ENCODE measurements at regions not wholly inside any gene's neighbourhood (a gene's known extent, or its start where the extent isn't known, plus 50 kb on each side); places are given as distances from the start of the nearest gene placed in this dataset.

GRCh38 chr4:164009435-164009834, 514.9 kb downstream of the TMA16 start:
- H3K4me3 ChIP-seq (ENCODE audit: control insufficient read depth, low read depth, low read length) = no peak overlapping the region
- DNase-seq (ENCODE audit: low read depth) = no peak
- TF ChIP-seq CTCF (IDR thresholded peaks at IDR 0.05; ENCODE audit: control insufficient read depth, insufficient read depth, low read depth, low read length, missing control alignments) = no peak

- H3K4me3 ChIP-seq (ENCODE audit: control insufficient read depth, low read depth, low read length) = no peak overlapping the region
- no peak for DNase-seq (ENCODE audit: low read depth)
- no peak for TF ChIP-seq CTCF (IDR thresholded peaks at IDR 0.05; ENCODE audit: control insufficient read depth, insufficient read depth, low read depth, low read length, missing control alignments)
Observed at GRCh38 chr4:164011791-164012190, 517.3 kb downstream of the TMA16 start.

GRCh38 chr4:164012396-164013027, 518.0 kb downstream of the TMA16 start:
- no peak overlapping the region for H3K4me3 ChIP-seq (ENCODE audit: control insufficient read depth, low read depth, low read length)
- no peak for DNase-seq (ENCODE audit: low read depth)
- no peak for TF ChIP-seq CTCF (IDR thresholded peaks at IDR 0.05; ENCODE audit: control insufficient read depth, insufficient read depth, low read depth, low read length, missing control alignments)

- H3K4me3 ChIP-seq (ENCODE audit: control insufficient read depth, low read depth, low read length) = no peak overlapping the region
- TF ChIP-seq CTCF (IDR thresholded peaks at IDR 0.05; ENCODE audit: control insufficient read depth, insufficient read depth, low read depth, low read length, missing control alignments) = no peak
- no peak for DNase-seq (ENCODE audit: low read depth)
Observed at GRCh38 chr4:164021947-164022346, 527.5 kb downstream of the TMA16 start.

GRCh38 chr4:164023214-164023613, 528.7 kb downstream of the TMA16 start:
- no peak for DNase-seq (ENCODE audit: low read depth)
- H3K4me3 ChIP-seq (ENCODE audit: control insufficient read depth, low read depth, low read length) = no peak overlapping the region
- TF ChIP-seq CTCF (IDR thresholded peaks at IDR 0.05; ENCODE audit: control insufficient read depth, insufficient read depth, low read depth, low read length, missing control alignments) = no peak

- TF ChIP-seq CTCF (IDR thresholded peaks at IDR 0.05; ENCODE audit: control insufficient read depth, insufficient read depth, low read depth, low read length, missing control alignments) = no peak
- no peak overlapping the region for H3K4me3 ChIP-seq (ENCODE audit: control insufficient read depth, low read depth, low read length)
- no peak for DNase-seq (ENCODE audit: low read depth)
Observed at GRCh38 chr4:164027805-164028204, 533.3 kb downstream of the TMA16 start.

GRCh38 chr4:164039482-164039881, 545.0 kb downstream of the TMA16 start:
- no peak overlapping the region for H3K4me3 ChIP-seq (ENCODE audit: control insufficient read depth, low read depth, low read length)
- no peak for TF ChIP-seq CTCF (IDR thresholded peaks at IDR 0.05; ENCODE audit: control insufficient read depth, insufficient read depth, low read depth, low read length, missing control alignments)
- DNase-seq (ENCODE audit: low read depth) = no peak

Data from AG09309 (cell line).